H1 (cell line): ENCODE measurements at regions not wholly inside any gene's neighbourhood (a gene's known extent, or its start where the extent isn't known, plus 50 kb on each side); places are given as distances from the start of the nearest gene placed in this dataset.

ENCODE experiments used
- CTCF ChIA-PET: fragments of 300-600 bp; sonication (Branson Sonifier 250); formaldehyde crosslinking; loops from one replicate; lab custom pipeline; 2021; ENCODE audit not compliant: partially characterized antibody; lab: Charles Lee
- POLR2A ChIA-PET: fragments of 300-600 bp; sonication (Branson Sonifier 250); formaldehyde crosslinking; loops from one replicate; lab custom pipeline; 2021; ENCODE audit warnings: inconsistent platforms; ENCODE audit not compliant: partially characterized antibody; lab: Charles Lee
- DNase-seq, 2 experiments: peaks; one replicate each; pipeline versions ENCODE4 v3.0.0 to v3.0.0-alpha.2; 2010 to 2022; ENCODE audit warnings: low spot score in 2 of 2, low read depth in 1 of 2, mixed read lengths in 1 of 2
- FAIRE-seq: peaks from 2 replicates; lab custom pipeline; 2011; peaks lifted over from hg19 to GRCh38; lab: Jason Lieb, UNC
- H2AFZ ChIP-seq: 2 replicates; pipeline ENCODE4 v1.8.1; 2012; ENCODE audit warnings: low read length, inconsistent platforms
- H2AK5ac ChIP-seq: 2 replicates; pipeline ENCODE4 v1.6.1; 2013; ENCODE audit warnings: low read depth, low read length
- H2BK120ac ChIP-seq: replicated peaks from 2 replicates; pipeline ENCODE3; 2013; ENCODE audit warnings: low read depth, low read length, inconsistent platforms
- H2BK12ac ChIP-seq: 2 replicates; pipeline ENCODE4 v1.6.1; 2013; ENCODE audit warnings: low read depth, low read length
- H2BK15ac ChIP-seq: 2 replicates; pipeline ENCODE4 v1.6.1; 2013; ENCODE audit warnings: low read length
- H2BK20ac ChIP-seq: 2 replicates; pipeline ENCODE4 v1.6.1; 2013; ENCODE audit warnings: low read length
- H2BK5ac ChIP-seq: 2 replicates; pipeline ENCODE4 v1.6.1; 2013; ENCODE audit warnings: low read depth, low read length
- H3K14ac ChIP-seq: 2 replicates; pipeline ENCODE4 v1.6.1; 2013; ENCODE audit warnings: inconsistent platforms; ENCODE audit not compliant: insufficient read length
- H3K18ac ChIP-seq: 2 replicates; pipeline ENCODE4 v1.6.1; 2013; ENCODE audit warnings: low read length; ENCODE audit errors: extremely low read depth
- H3K23ac ChIP-seq: 2 replicates; pipeline ENCODE4 v1.6.1; 2013; ENCODE audit warnings: inconsistent platforms; ENCODE audit not compliant: insufficient read length
- H3K23me2 ChIP-seq: 2 replicates; pipeline ENCODE4 v1.6.1; 2013; ENCODE audit warnings: low read depth, low read length
- H3K27ac ChIP-seq: 2 replicates; pipeline ENCODE4 v1.6.1; 2011; ENCODE audit warnings: low read depth, low read length, inconsistent platforms
- H3K27me3 ChIP-seq, 4 experiments: replicated peaks in 1 of 4; 1 replicate in 1 of 4; 2 replicates in 3 of 4; pipeline versions ENCODE4 v1.6.1 to v1.8.1; 2011 to 2013; ENCODE audit warnings: low read length in 3 of 4, mild to moderate bottlenecking in 3 of 4, inconsistent platforms in 2 of 4, mixed read lengths in 2 of 4, moderate library complexity in 1 of 4; ENCODE audit not compliant: control insufficient read depth in 3 of 4, insufficient read depth in 3 of 4; ENCODE audit errors: extremely low read depth in 1 of 4
- H3K36me3 ChIP-seq, 4 experiments: 2 replicates each; pipeline versions ENCODE4 v1.6.1 to v1.8.1; 2011 to 2013; ENCODE audit warnings: mild to moderate bottlenecking in 4 of 4, low read length in 3 of 4, moderate library complexity in 2 of 4, control low read depth in 1 of 4, inconsistent platforms in 1 of 4; ENCODE audit not compliant: insufficient read depth in 4 of 4, control insufficient read depth in 2 of 4
- H3K4ac ChIP-seq: replicated peaks from 2 replicates; pipeline ENCODE3; 2013; ENCODE audit warnings: low read length, low read depth, mixed read lengths, inconsistent platforms; ENCODE audit not compliant: insufficient read length
- H3K4me1 ChIP-seq, 4 experiments: replicated peaks in 1 of 4; 1 replicate in 1 of 4; 2 replicates in 3 of 4; pipeline versions ENCODE4 v1.6.1 to v1.8.1; 2011 to 2013; ENCODE audit warnings: low read length in 3 of 4, inconsistent platforms in 2 of 4, mixed read lengths in 1 of 4; ENCODE audit not compliant: insufficient read depth in 4 of 4, control insufficient read depth in 3 of 4
- H3K4me2 ChIP-seq, 2 experiments: 2 replicates each; pipeline versions ENCODE4 v1.6.1 to v1.8.1; 2011 to 2013; ENCODE audit warnings: low read depth in 2 of 2, low read length in 2 of 2, control low read depth in 1 of 2, inconsistent platforms in 1 of 2, mild to moderate bottlenecking in 1 of 2; ENCODE audit not compliant: insufficient read depth in 1 of 2
- H3K4me3 ChIP-seq, 4 experiments: fragments of 200-600, 300-600 bp in 1 of 4; sonication (generic), shearing (Covaris generic), sonication (Bioruptor Twin) in 1 of 4; 2 replicates each; pipeline versions ENCODE4 v1.5.1 to v1.8.1; 2011 to 2016; ENCODE audit warnings: low read length in 4 of 4, low read depth in 3 of 4, control low read depth in 2 of 4, inconsistent platforms in 2 of 4, mild to moderate bottlenecking in 2 of 4, mixed read lengths in 1 of 4, moderate library complexity in 1 of 4; ENCODE audit not compliant: insufficient read depth in 2 of 4; ENCODE audit errors: extremely low read depth in 1 of 4
- H3K56ac ChIP-seq: replicated peaks from 2 replicates; pipeline ENCODE3; 2013; ENCODE audit warnings: low read depth, mild to moderate bottlenecking, mixed read lengths, low read length, inconsistent platforms; ENCODE audit not compliant: insufficient read length
- H3K79me1 ChIP-seq: 2 replicates; pipeline ENCODE4 v1.6.1; 2013; ENCODE audit warnings: low read depth, low read length, control low read depth
- H3K79me2 ChIP-seq, 2 experiments: 2 replicates each; pipeline versions ENCODE4 v1.6.1 to v1.8.1; 2012 to 2013; ENCODE audit warnings: low read length in 2 of 2, mild to moderate bottlenecking in 2 of 2, inconsistent platforms in 1 of 2; ENCODE audit not compliant: insufficient read depth in 2 of 2, control insufficient read depth in 1 of 2
- H3K9ac ChIP-seq, 4 experiments: replicated peaks in 1 of 4; 1 replicate in 1 of 4; 2 replicates in 3 of 4; pipeline versions ENCODE4 v1.6.1 to v1.8.1; 2011 to 2013; ENCODE audit warnings: low read depth in 3 of 4, low read length in 3 of 4, control low read depth in 2 of 4, mild to moderate bottlenecking in 2 of 4, moderate library complexity in 2 of 4, inconsistent platforms in 1 of 4; ENCODE audit errors: extremely low read depth in 1 of 4
- H3K9me3 ChIP-seq, 2 experiments: 2 replicates each; pipeline versions ENCODE4 v1.6.1 to v1.8.1; 2012 to 2013; ENCODE audit warnings: mild to moderate bottlenecking in 2 of 2, moderate library complexity in 2 of 2, control low read depth in 1 of 2, inconsistent platforms in 1 of 2, low read depth in 1 of 2, low read length in 1 of 2, mixed read lengths in 1 of 2; ENCODE audit not compliant: insufficient read depth in 2 of 2
- H4K20me1 ChIP-seq, 2 experiments: replicated peaks in 1 of 2; 2 replicates each; pipeline versions ENCODE3 to v1.8.1; 2011 to 2013; ENCODE audit warnings: inconsistent platforms in 2 of 2, low read length in 2 of 2, mild to moderate bottlenecking in 1 of 2; ENCODE audit not compliant: insufficient read depth in 2 of 2, control insufficient read depth in 1 of 2
- H4K5ac ChIP-seq: 2 replicates; pipeline ENCODE4 v1.6.1; 2013; ENCODE audit warnings: low read length, low read depth, mixed read lengths, inconsistent platforms; ENCODE audit not compliant: insufficient read length
- H4K8ac ChIP-seq: 2 replicates; pipeline ENCODE4 v1.8.0; 2013; ENCODE audit warnings: mild to moderate bottlenecking, moderate library complexity, low read length, inconsistent platforms; ENCODE audit not compliant: insufficient read depth; ENCODE audit errors: extremely low read depth
- H4K91ac ChIP-seq: replicated peaks from 2 replicates; pipeline ENCODE3; 2013; ENCODE audit warnings: low read length, mixed read lengths, inconsistent platforms; ENCODE audit not compliant: insufficient read length
- CBX5 ChIP-seq: fragments of 300-800, 300-1000 bp; sonication (generic); IDR thresholded peaks from 2 replicates; pipeline ENCODE4 v1.7.1; 2016; ENCODE audit warnings: antibody characterized with exemption, low read length, low read depth
- CBX8 ChIP-seq: fragments of 300-800, 300-1000 bp; sonication (generic); IDR thresholded peaks from 2 replicates; pipeline ENCODE4 v1.7.1; 2016; ENCODE audit warnings: low read depth, low read length, borderline replicate concordance
- CHD1 ChIP-seq: IDR thresholded peaks from 2 replicates; pipeline ENCODE4 v1.6.1; 2012; ENCODE audit warnings: low read depth, low read length, improper control_type of control experiment
- CHD2 ChIP-seq: IDR thresholded peaks from 2 replicates; pipeline ENCODE4 v1.6.1; 2012; ENCODE audit warnings: low read length, improper control_type of control experiment
- EGR1 ChIP-seq: IDR thresholded peaks from 2 replicates; pipeline ENCODE4 v1.6.1; 2011; ENCODE audit warnings: low read depth, low read length, borderline replicate concordance
- HDAC6 ChIP-seq: IDR thresholded peaks from one replicate; pipeline ENCODE4 v1.7.1; 2012; ENCODE audit warnings: low read depth, mild to moderate bottlenecking, inconsistent platforms, low read length, moderate library complexity
- KDM1A ChIP-seq: fragments of 200-600, 300-600 bp; sonication (generic); IDR thresholded peaks from 2 replicates; pipeline ENCODE4 v1.7.1; 2016; ENCODE audit warnings: mild to moderate bottlenecking, low read length, borderline replicate concordance
- MAFK ChIP-seq: IDR thresholded peaks from 2 replicates; pipeline ENCODE4 v1.6.1; 2012; ENCODE audit warnings: low read depth, mild to moderate bottlenecking, improper control_type of control experiment, low read length
- NRF1 ChIP-seq: IDR thresholded peaks from 2 replicates; pipeline ENCODE4 v1.6.1; 2011; ENCODE audit warnings: mild to moderate bottlenecking, low read depth, low read length, improper control_type of control experiment
- SAP30 ChIP-seq: fragments of 300-600 bp; sonication (generic); IDR thresholded peaks from 2 replicates; pipeline ENCODE4 v1.7.1; 2012; ENCODE audit warnings: low read length, moderate library complexity, mild to moderate bottlenecking, inconsistent platforms; ENCODE audit not compliant: insufficient read depth, insufficient replicate concordance
- SRF ChIP-seq: IDR thresholded peaks from 2 replicates; pipeline ENCODE4 v1.6.1; 2011; ENCODE audit warnings: mild to moderate bottlenecking, low read depth, low read length, moderate library complexity
- TAF1 ChIP-seq: IDR thresholded peaks from 2 replicates; pipeline ENCODE4 v1.6.1; 2011; ENCODE audit warnings: mild to moderate bottlenecking, low read depth, low read length
- TAF7 ChIP-seq: optimal IDR thresholded peaks from 2 replicates; pipeline ENCODE3; 2011; ENCODE audit warnings: low read depth, mild to moderate bottlenecking, inconsistent platforms, low read length, moderate library complexity, borderline replicate concordance
- WGBS, 2 experiments: shearing (Covaris generic) in 1 of 2; methylation state at CpG; one replicate each; pipeline versions ENCODE4 v1.1.6 to v1.1.7; 2013 to 2015; ENCODE audit warnings: low lambda C conversion rate in 2 of 2, mixed read lengths in 2 of 2, inconsistent platforms in 1 of 2, low coverage in 1 of 2, missing lambda C conversion rate in 1 of 2; ENCODE audit not compliant: insufficient replicate concordance in 2 of 2, insufficient coverage in 1 of 2, insufficient read length in 1 of 2; ENCODE audit errors: extremely low coverage in 1 of 2, missing lambda C conversion rate in 1 of 2; 5-methylcytosine and 5-hydroxymethylcytosine counted together

- no peak overlapping the region for H3K27ac ChIP-seq
- TF ChIP-seq HDAC6, result no peak
- TF ChIP-seq CHD2, result no peak
- TF ChIP-seq EGR1, result no peak
- no peak for TF ChIP-seq TAF7
- TF ChIP-seq TAF1, result no peak
- TF ChIP-seq MAFK, result no peak
- no peak for TF ChIP-seq KDM1A
- TF ChIP-seq CHD1, result no peak
- no peak for TF ChIP-seq SRF
- TF ChIP-seq CBX8, result no peak
- TF ChIP-seq CBX5, result no peak
- no peak for TF ChIP-seq NRF1
- no peak for TF ChIP-seq SAP30
These were observed 412.4 kb downstream of the MTX2 start for GRCh38 chr2:176681584-176682115.

More at GRCh38 chr2:176681584-176682115, 412.4 kb downstream of the MTX2 start:
- no peak overlapping the region for H4K8ac ChIP-seq
- no peak overlapping the region for H2AFZ ChIP-seq
- H3K79me1 ChIP-seq, result no peaks in the 10 kb centered on the region
- no peak overlapping the region for H2BK15ac ChIP-seq
- no peaks in the 10 kb centered on the region for H4K20me1 ChIP-seq
- H2BK20ac ChIP-seq, result no peak overlapping the region
- no peak overlapping the region for H3K4me3 ChIP-seq
- H3K14ac ChIP-seq, result no peak overlapping the region
- H2AK5ac ChIP-seq, result no peak overlapping the region
- POLR2A ChIA-PET, result no interaction called here
- H3K27me3 ChIP-seq, result no peaks in the 10 kb centered on the region
- H2BK12ac ChIP-seq, result no peak overlapping the region
- 96% methylated on average over 1 of the region's 1 CpG; no CpG with 5 or more reads in 1 of the 2 experiments for WGBS, 2 experiments
- H3K4ac ChIP-seq, result no peak overlapping the region
- H3K4me2 ChIP-seq, result no peak overlapping the region
- no peak overlapping the region for H2BK5ac ChIP-seq
- H3K36me3 ChIP-seq, result no peaks in the 10 kb centered on the region
- no peak for DNase-seq
- CTCF ChIA-PET, result interaction anchor here (0.8 to 4.0 kb wide), 6 partner anchors 8 to 132 kb away, joined by 4 to 19 read pairs (median 6); no protein-coding TSS in a partner anchor
- no peaks in the 10 kb centered on the region for H3K79me2 ChIP-seq
- H4K5ac ChIP-seq, result no peak overlapping the region
- no peak for FAIRE-seq
- no peak overlapping the region for H4K91ac ChIP-seq
- no peaks in the 10 kb centered on the region for H3K9me3 ChIP-seq
- H3K18ac ChIP-seq, result no peak overlapping the region
- H3K4me1 ChIP-seq, result peaks cover 0 to 5% (median 3%) of the 10 kb centered on the region in 4 experiments; a peak in 3 of 7 replicates
- no peak overlapping the region for H2BK120ac ChIP-seq
- no peak overlapping the region for H3K56ac ChIP-seq
- no peaks in the 10 kb centered on the region; the same call in 1 of the 2 replicates for H3K23me2 ChIP-seq
- no peak overlapping the region for H3K9ac ChIP-seq
- H3K23ac ChIP-seq, result no peak overlapping the region
